Tibial artery (tissue), 4 donors: ENCODE measurements at regions not wholly inside any gene's neighbourhood (a gene's known extent, or its start where the extent isn't known, plus 50 kb on each side); places are given as distances from the start of the nearest gene placed in this dataset.
"Not testable (repeated sequence)": the region's sequence is repeated elsewhere in the genome, so short reads cannot be mapped to it uniquely, and the experiment has no call there.

ENCODE experiments used
- DNase-seq, 2 donors: peaks; one replicate each; pipeline ENCODE4 v3.0.0-alpha.2; 2019
- H3K27ac ChIP-seq, 2 donors: fragments of 200-600 bp; sonication (generic) in 1 of 2; 1 replicate in 1 of 2; 2 replicates in 1 of 2; pipeline ENCODE4 v1.5.1; 2018 to 2019; ENCODE audit warnings: mild to moderate bottlenecking in 1 of 2
- H3K27me3 ChIP-seq, 2 donors: fragments of 200-600 bp; sonication (generic) in 1 of 2; one replicate each; pipeline versions ENCODE4 v1.5.1 to v1.6.0; 2016 to 2019
- H3K36me3 ChIP-seq, 3 donors: fragments of 200-600 bp; sonication (generic) in 2 of 3; one replicate each; pipeline ENCODE4 v1.5.1; 2016 to 2019; ENCODE audit warnings: mild to moderate bottlenecking in 2 of 3
- H3K4me1 ChIP-seq, 4 donors: fragments of 200-600 bp; sonication (generic) in 2 of 4; 1 replicate in 3 of 4; 2 replicates in 1 of 4; pipeline ENCODE4 v1.5.1; 2016 to 2019
- H3K4me3 ChIP-seq, 2 donors: fragments of 200-600 bp; sonication (generic) in 1 of 2; 1 replicate in 1 of 2; 2 replicates in 1 of 2; pipeline ENCODE4 v1.5.1; 2018 to 2019; ENCODE audit warnings: mild to moderate bottlenecking in 2 of 2
- H3K9me3 ChIP-seq, 3 donors: fragments of 200-600 bp; sonication (generic) in 1 of 3; one replicate each; pipeline ENCODE4 v1.5.1; 2016 to 2019
- CTCF ChIP-seq, 2 experiments: fragments of 200-600 bp in 1 of 2; fragments of 450-650 bp in 1 of 2; IDR thresholded peaks; one replicate each; pipeline ENCODE4 v1.5.1; 2017 to 2019; ENCODE audit warnings: antibody characterized with exemption in 2 of 2, mild to moderate bottlenecking in 1 of 2, moderate library complexity in 1 of 2
- intact Hi-C: fragments of 100-400 bp; cut with DNase I; formaldehyde crosslinking; loops from one replicate; pipeline ENCODE4 v1.15.0; 2023; ENCODE audit warnings: low total_unique reads

DNA sequence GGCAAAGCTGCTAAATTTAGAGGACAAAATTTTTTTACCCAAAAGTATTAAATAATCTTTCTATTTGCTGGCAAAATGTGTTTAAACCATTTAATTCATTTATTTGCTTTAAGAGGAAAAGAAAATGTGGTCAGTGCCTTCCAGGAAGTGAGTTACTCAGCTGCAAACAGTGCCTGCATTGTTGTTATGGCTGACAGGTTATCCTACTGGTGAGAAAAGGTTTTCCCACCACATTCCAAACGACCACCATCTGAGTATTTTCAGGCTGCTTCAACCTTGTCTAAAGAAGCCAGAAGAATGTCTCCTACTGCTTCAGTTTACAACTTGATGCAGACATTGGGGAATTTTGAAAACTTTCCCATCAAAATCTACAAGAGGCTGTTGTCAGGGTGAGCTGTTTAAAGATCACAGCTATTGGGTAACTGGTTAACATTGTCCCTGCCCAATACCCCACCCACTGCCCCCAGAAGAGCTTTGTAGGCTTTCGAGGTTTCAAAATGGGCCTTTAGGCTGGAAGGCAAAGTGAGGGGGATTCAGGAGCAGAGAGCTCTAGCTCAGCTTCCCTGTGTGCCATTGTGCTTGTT, 461.3 kb upstream of the FANCL start:
- TF ChIP-seq CTCF (IDR thresholded peaks at IDR 0.05): no peak
- no peaks in the 10 kb centered on the region for H3K9me3 ChIP-seq
- H3K27me3 ChIP-seq: no peaks in the 10 kb centered on the region
- H3K4me1 ChIP-seq: no peaks in the 10 kb centered on the region
- intact Hi-C loops: no loop called here
- no peak overlapping the region for H3K4me3 ChIP-seq
- H3K36me3 ChIP-seq: no peaks in the 10 kb centered on the region
- no peak for DNase-seq
- no peak overlapping the region for H3K27ac ChIP-seq

- Histone ChIP-seq H3K36me3 (no peaks in the 10 kb centered on the region), H3K27me3 (no peaks in the 10 kb centered on the region), H3K4me1 (no peaks in the 10 kb centered on the region), H3K4me3 (no peak overlapping the region), H3K27ac (no peak overlapping the region), H3K9me3 (no peaks in the 10 kb centered on the region)
- no peak for DNase-seq
- no peak for TF ChIP-seq CTCF (IDR thresholded peaks at IDR 0.05)
- intact Hi-C loops: no loop called here
Measured at GRCh38 chr2:58701688-58702301, 460.7 kb upstream of the FANCL start.

- no peak for TF ChIP-seq CTCF (IDR thresholded peaks at IDR 0.05)
- no peak for DNase-seq
- Histone ChIP-seq H3K4me1 (no peaks in the 10 kb centered on the region), H3K27me3 (no peaks in the 10 kb centered on the region), H3K9me3 (no peaks in the 10 kb centered on the region), H3K4me3 (no peak overlapping the region), H3K36me3 (no peaks in the 10 kb centered on the region), H3K27ac (no peak overlapping the region)
- intact Hi-C loops: no loop called here
Measured at GRCh38 chr2:58700591-58700990, 459.5 kb upstream of the FANCL start.

- Histone ChIP-seq H3K9me3 (no peaks in the 10 kb centered on the region), H3K27me3 (no peaks in the 10 kb centered on the region), H3K27ac (no peak overlapping the region), H3K36me3 (no peaks in the 10 kb centered on the region), H3K4me3 (no peak overlapping the region), H3K4me1 (no peaks in the 10 kb centered on the region)
- intact Hi-C loops: no loop called here
- TF ChIP-seq CTCF (IDR thresholded peaks at IDR 0.05): no peak
- no peak for DNase-seq
Measured at GRCh38 chr2:58699411-58699810, 458.3 kb upstream of the FANCL start.

- no peak for DNase-seq
- intact Hi-C loops: no loop called here
Measured at GRCh38 chr2:58698620-58699019, 457.5 kb upstream of the FANCL start.

GRCh38 chr2:58694114-58694513, 453.0 kb upstream of the FANCL start:
- H3K9me3 ChIP-seq, H3K27me3 ChIP-seq, DNase-seq, H3K27ac ChIP-seq, intact Hi-C loops, H3K36me3 ChIP-seq, H3K4me3 ChIP-seq, H3K4me1 ChIP-seq: not testable (repeated sequence)

More at GRCh38 chr2:58698620-58699019, 457.5 kb upstream of the FANCL start:
- no peaks in the 10 kb centered on the region for H3K9me3 ChIP-seq
- H3K27ac ChIP-seq: no peak overlapping the region
- no peak for TF ChIP-seq CTCF (IDR thresholded peaks at IDR 0.05)
- H3K36me3 ChIP-seq: no peaks in the 10 kb centered on the region
- H3K27me3 ChIP-seq: no peaks in the 10 kb centered on the region
- no peak overlapping the region for H3K4me3 ChIP-seq
- H3K4me1 ChIP-seq: no peaks in the 10 kb centered on the region

GRCh38 chr2:58691041-58691440, 449.9 kb upstream of the FANCL start:
- DNase-seq, H3K36me3 ChIP-seq, H3K4me1 ChIP-seq, H3K27me3 ChIP-seq, H3K9me3 ChIP-seq, H3K27ac ChIP-seq, H3K4me3 ChIP-seq, intact Hi-C loops: not testable (repeated sequence)
